ENCODE measurements at regions not wholly inside any gene's neighbourhood (a gene's known extent, or its start where the extent isn't known, plus 50 kb on each side); places are given as distances from the start of the nearest gene placed in this dataset.

GRCh38 chr11:29127461-29127860 is 889.4 kb downstream of the KCNA4 start:
- TF ChIP-seq, protein P1, sequence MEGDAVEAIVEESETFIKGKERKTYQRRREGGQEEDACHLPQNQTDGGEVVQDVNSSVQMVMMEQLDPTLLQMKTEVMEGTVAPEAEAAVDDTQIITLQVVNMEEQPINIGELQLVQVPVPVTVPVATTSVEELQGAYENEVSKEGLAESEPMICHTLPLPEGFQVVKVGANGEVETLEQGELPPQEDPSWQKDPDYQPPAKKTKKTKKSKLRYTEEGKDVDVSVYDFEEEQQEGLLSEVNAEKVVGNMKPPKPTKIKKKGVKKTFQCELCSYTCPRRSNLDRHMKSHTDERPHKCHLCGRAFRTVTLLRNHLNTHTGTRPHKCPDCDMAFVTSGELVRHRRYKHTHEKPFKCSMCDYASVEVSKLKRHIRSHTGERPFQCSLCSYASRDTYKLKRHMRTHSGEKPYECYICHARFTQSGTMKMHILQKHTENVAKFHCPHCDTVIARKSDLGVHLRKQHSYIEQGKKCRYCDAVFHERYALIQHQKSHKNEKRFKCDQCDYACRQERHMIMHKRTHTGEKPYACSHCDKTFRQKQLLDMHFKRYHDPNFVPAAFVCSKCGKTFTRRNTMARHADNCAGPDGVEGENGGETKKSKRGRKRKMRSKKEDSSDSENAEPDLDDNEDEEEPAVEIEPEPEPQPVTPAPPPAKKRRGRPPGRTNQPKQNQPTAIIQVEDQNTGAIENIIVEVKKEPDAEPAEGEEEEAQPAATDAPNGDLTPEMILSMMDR (IDR thresholded peaks at IDR 0.05; ENCODE audit: insufficient read depth, low read depth, low read length) = no peak
- no peak for TF ChIP-seq EZH2 (IDR thresholded peaks at IDR 0.05; ENCODE audit: insufficient read depth, low read length)
